Sigmoid colon (tissue), 3 donors: ENCODE measurements at regions not wholly inside any gene's neighbourhood (a gene's known extent, or its start where the extent isn't known, plus 50 kb on each side); places are given as distances from the start of the nearest gene placed in this dataset.

ENCODE experiments used
- CTCF ChIP-seq, 4 experiments: fragments of 450-650 bp in 3 of 4; fragments of 200-600 bp in 1 of 4; IDR thresholded peaks; one replicate each; pipeline ENCODE4 v1.5.1; 2016 to 2019; ENCODE audit warnings: antibody characterized with exemption in 4 of 4, mild to moderate bottlenecking in 3 of 4, moderate library complexity in 2 of 4
- POLR2A ChIP-seq, 2 donors: fragments of 450-650 bp; IDR thresholded peaks; one replicate each; pipeline ENCODE4 v1.6.1; 2016; ENCODE audit warnings: antibody characterized with exemption in 2 of 2, mild to moderate bottlenecking in 2 of 2, moderate library complexity in 2 of 2

DNA sequence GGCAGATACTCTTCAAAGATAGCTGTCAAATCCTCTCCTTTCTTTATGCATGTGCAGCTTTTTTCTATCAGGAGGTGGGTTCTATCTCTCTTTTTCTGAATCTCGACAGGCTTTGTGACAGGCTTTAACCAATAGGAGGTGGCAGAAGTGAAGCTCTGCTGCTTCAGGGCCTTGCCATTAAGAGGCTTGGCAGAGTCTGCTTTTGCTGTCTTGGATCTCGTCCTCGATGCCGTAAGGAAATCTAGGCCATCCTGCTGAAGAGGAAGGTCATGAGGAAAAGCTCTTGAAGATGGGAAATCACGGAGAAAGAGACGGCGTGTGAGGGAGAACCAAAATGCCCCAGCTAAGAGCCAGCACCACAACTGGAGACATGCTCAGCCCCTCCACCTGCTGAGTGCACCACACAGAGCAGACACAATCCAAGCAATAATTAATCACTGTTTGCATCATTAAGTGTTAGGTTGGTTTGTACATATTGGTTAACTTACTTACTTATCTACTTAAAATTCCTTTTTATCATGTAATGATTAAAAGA, 92.2 kb downstream of the DDIT4L start:
- TF ChIP-seq CTCF (IDR thresholded peaks at IDR 0.05) (no peak), POLR2A (IDR thresholded peaks at IDR 0.05) (no peak)
